GM21526 (cell line): ENCODE measurements at regions not wholly inside any gene's neighbourhood (a gene's known extent, or its start where the extent isn't known, plus 50 kb on each side); places are given as distances from the start of the nearest gene placed in this dataset.

Experiments used
- ATAC-seq: cut with Tn5 transposase; IDR thresholded peaks from one replicate; pipeline ENCODE4 v1.9.1; 2021; ENCODE audit warnings: moderate library complexity; ENCODE audit not compliant: unreplicated experiment, low FRiP score

DNA sequence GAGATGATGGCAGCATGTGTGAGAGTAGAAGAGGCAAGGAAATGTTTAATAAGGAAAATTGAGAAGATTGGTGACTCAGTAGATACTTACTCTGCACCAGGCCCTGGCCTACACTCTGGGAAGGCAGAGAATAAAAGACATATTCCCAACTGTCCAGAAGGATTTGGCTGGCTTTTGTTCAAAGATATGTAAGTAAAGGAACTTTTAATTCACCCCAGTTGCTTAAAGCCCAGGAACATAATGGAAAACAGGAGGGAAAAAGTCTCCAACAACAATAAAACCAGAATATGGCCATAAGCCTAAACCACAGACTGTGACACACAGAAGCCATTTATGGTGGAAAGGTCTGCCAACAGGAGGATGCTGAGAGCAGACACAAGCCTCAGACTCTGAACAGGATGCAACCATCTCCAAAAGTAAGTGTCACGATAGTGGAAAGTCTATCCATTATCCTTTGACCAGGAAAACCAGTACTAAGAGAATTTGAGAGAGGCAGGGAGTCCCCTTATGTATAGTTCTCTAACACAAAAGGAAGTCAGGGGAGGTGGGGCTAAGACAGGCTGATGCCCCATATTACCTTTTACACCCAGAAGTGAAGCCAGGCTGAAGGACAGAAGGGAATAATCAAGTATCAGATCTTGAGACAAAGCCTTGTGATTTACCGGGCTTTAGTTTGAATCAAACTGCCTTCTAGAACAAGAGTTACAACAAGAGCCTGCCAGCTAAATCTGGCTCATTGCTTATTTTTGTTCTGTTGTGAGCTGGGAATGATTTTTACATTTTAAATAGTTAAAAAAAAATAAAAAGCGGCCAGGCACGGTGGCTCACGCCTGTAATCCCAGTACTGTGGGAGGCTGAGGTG lies 169.5 kb upstream of the STARD13 start:
- ATAC-seq, result no peak

DNA sequence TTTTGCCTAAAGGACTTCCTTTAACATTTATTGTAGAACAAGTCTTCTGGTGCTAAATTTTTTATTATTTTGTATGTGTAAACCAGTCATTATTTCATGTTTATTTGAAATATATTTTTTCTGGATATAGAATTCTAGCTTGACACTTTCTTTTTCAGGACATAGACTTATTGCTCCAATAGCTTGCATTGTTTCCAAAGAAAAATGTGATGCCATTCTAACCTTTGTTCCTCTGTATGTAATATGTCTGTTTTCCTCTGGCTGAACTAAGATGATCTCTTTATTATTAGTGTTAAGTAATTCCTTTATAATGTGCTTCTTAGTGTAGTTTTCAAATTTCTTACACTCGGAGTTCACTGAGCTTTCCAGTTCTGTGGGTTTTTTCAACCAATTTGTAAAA lies 174.1 kb upstream of the STARD13 start:
- no peak for ATAC-seq

DNA sequence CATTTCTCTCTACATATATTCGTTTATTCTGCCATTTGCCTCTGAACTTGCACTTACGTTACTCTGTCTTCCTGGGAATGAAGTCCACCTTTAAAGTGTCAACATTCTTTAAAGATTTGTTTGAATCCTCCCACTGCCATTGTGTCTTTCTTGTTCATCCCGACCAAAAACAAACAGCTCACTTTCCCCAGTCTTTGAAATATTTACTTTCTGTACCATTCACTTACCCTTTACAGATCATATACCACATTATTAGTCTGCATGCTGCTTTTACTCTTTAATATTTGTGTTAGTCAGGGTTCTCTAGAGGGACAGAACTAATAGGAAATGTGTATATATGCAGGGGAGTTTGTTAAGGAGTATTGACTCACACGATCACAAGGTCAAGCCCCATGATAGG lies 176.6 kb upstream of the STARD13 start:
- ATAC-seq, result no peak

GRCh38 chr13:33464345-33464744 lies 178.8 kb upstream of the STARD13 start:
- no peak for ATAC-seq

GRCh38 chr13:33466262-33466661 lies 180.7 kb upstream of the STARD13 start:
- ATAC-seq, result no peak

GRCh38 chr13:33467556-33467955 lies 182.0 kb upstream of the STARD13 start:
- no peak for ATAC-seq

DNA sequence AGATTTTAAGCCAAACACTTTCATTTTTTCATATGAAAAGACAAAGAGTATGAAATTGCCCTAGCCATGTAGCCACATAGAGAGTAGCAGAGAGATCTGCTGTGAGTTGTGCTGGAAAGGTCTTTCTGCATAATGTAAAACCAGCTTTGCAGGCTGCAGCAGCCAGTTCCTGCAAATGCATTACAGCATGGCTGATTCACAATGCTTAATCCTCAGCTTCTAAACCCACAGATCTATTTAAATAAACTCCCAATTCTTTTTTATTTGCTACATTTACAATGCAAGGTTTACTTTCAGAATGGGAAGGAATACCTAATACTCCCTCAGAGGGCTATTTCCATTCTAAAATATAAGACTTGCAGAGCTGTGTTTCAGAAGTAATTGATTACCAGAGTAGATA lies 185.6 kb upstream of the STARD13 start:
- ATAC-seq, result no peak

- no peak for ATAC-seq
These were observed 186.9 kb upstream of the STARD13 start for GRCh38 chr13:33472446-33472845.

DNA sequence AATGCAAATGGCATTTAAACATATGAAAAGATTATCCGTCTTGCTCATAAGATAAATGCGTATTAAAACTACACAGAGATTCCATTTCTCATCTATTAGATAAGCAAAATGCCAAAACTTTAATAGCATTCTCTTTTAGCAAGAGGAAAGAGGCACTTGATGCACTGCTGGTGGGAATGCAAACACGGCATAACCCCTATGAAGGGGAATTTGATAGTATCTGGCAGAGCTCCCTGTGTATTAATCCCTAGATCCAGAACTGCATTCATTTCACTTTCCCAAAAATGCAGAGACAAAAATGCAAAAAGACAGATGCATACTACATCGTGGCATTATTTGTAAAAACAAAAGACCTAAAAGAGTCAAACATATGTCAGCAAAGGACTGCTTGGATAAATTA lies 193.6 kb upstream of the STARD13 start:
- no peak for ATAC-seq

DNA sequence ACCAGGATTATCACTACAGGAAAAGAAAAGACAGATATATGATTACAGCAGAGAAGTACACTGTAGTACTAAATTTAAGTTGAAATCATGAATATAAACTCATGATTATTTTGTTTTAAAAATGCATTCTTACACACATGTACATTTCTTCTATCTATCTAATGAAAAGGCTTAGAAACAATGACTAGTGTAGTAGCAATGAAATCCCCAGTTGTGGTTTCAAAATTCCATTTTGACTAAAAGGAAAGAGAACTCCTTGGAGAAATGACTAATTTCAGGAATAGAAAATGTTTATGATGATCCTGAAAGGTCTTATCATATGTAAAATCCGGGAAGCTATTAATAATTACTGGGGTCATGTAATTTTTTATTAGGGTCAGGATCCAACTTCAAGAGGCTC lies 195.0 kb upstream of the STARD13 start:
- no peak for ATAC-seq

- no peak for ATAC-seq
These were observed 197.9 kb upstream of the STARD13 start for GRCh38 chr13:33483471-33483870.

DNA sequence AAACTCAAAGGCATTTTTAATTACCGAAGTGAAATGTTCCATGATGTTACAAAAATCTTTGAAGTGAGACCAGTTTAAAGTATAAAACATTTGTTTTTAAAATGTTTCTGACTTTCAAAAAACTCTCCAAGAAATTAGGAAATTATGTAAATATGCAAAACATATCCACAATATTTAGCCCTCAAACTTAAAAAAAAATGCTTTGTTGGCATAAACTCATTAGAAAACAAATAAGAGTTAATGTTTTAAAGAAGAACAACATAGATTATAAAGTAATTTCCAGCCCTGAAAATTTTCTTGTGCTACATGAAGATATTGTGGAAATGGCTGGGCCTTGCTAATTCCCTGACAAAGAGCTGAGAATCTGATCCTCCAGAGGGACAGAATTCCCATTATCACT lies 199.7 kb upstream of the STARD13 start:
- ATAC-seq, result no peak

GRCh38 chr13:33487575-33488243 lies 202.2 kb upstream of the STARD13 start:
- no peak for ATAC-seq

DNA sequence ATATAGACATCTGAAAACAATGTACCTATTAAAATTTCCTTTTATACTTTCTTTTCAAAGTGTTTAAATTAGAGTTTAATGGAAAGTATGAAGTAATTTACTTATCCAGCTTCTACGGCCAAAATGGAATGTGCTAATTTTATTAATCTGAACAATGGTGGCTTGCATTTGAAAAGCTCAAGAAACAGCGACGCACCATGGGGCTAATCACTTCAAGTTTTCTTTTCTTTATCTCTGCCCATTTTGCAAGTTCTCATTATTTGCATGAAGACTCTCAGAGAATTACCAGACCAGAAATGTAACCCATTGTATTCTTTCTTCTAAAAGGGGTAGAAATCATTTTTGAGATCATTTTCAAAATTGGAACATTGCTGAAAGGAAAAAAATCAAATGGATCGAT lies 204.0 kb upstream of the STARD13 start:
- no peak for ATAC-seq

DNA sequence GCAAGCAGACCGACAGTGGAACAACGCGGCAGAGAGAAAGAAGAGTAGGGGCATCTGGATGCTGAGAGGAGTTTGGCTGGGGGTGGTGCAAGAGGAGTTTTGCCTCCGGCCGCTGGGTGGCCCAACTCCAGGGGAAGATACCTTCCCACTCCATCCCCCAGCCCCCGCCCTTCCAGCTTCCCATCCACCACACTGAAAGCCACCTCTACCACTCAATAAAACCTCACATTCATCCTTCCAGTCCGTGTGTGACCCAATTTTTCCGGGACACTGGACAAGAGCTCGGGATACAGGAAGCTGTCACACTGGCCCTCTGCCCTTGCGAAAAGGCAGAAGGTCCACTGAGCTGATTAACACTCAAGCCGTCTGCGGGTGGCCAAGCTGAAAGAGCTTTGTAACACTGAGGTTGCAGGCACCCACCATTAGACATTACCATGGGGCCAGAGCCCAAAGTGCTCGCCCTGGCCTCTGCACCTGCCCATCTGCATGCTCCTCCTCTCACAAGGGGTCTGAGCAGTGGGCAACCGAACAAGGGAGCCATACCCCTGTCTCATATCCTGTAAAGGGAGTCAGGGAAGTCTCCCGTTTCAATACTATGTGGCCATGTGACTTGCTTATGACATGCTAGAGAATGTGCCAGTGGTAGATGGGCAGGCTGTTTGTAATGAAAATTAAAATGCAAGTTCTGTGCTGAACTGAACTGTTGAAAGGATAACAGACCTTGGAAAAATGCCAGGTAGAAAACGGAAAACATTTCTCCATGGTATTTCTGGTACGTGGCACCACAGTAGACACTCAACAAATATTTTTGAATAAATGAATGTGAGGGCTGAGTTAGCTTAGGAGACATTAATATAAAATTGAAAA lies 205.1 kb upstream of the STARD13 start:
- no peak for ATAC-seq

- ATAC-seq, result no peak
These were observed 208.3 kb upstream of the STARD13 start for GRCh38 chr13:33493672-33494365.

GRCh38 chr13:33494596-33495204 lies 209.1 kb upstream of the STARD13 start:
- no peak for ATAC-seq

- ATAC-seq, result no peak
These were observed 210.8 kb upstream of the STARD13 start for GRCh38 chr13:33496336-33496735.

GRCh38 chr13:33497146-33497845 lies 211.7 kb upstream of the STARD13 start:
- ATAC-seq, result no peak

GRCh38 chr13:33508060-33508459 lies 222.5 kb upstream of the STARD13 start:
- no peak for ATAC-seq
